PC-3 (cell line): ENCODE measurements at regions not wholly inside any gene's neighbourhood (a gene's known extent, or its start where the extent isn't known, plus 50 kb on each side); places are given as distances from the start of the nearest gene placed in this dataset.

Experiments
- ATAC-seq: fragments of 200-7000 bp; cut with Tn5 transposase; 2 replicates; pipeline ENCODE4 v1.9.1; 2020; ENCODE audit warnings: mild to moderate bottlenecking, moderate library complexity
- BruUV-seq: library from RNA; stranded (reverse); fragments of 400-500 nt; replicated peaks from 2 replicates; lab custom pipeline; 2021; lab: Mats Ljungman, UMichigan
- CTCF ChIA-PET: fragments of 300-600 bp; sonication (Branson Sonifier 250); formaldehyde crosslinking; loops from one replicate; lab custom pipeline; 2022; ENCODE audit warnings: antibody characterized with exemption; lab: Charles Lee
- POLR2A ChIA-PET: fragments of 300-600 bp; sonication (Branson Sonifier 250); formaldehyde crosslinking; loops from one replicate; lab custom pipeline; 2022; ENCODE audit warnings: antibody characterized with exemption; ENCODE audit not compliant: unreplicated experiment; lab: Charles Lee
- DNase-seq: peaks from one replicate; pipeline ENCODE4 v3.0.0-alpha.2; 2015
- H2AFZ ChIP-seq: fragments of 300-600 bp; sonication (generic); 2 replicates; pipeline ENCODE4 v1.6.0; 2016; ENCODE audit warnings: antibody characterized with exemption, low read length
- H3F3A ChIP-seq: fragments of 300-600 bp; sonication (generic); one replicate; pipeline ENCODE4 v1.6.0; 2017; ENCODE audit warnings: antibody characterized with exemption, low read length, control low read depth, mild to moderate bottlenecking; ENCODE audit not compliant: unreplicated experiment
- H3K27ac ChIP-seq: fragments of 300-600 bp; sonication (generic); 2 replicates; pipeline ENCODE4 v1.5.1; 2016; ENCODE audit warnings: mild to moderate bottlenecking, low read length
- H3K27me3 ChIP-seq: fragments of 300-600 bp; sonication (generic); 2 replicates; pipeline ENCODE4 v1.6.1; 2016; ENCODE audit warnings: low read length, mixed read lengths
- H3K36me3 ChIP-seq: fragments of 300-600 bp; sonication (generic); 2 replicates; pipeline ENCODE4 v1.6.1; 2016; ENCODE audit warnings: low read depth, mixed run types, low read length, mixed read lengths
- H3K4me1 ChIP-seq: fragments of 300-600 bp; sonication (generic); 2 replicates; pipeline ENCODE4 v1.5.1; 2016; ENCODE audit warnings: low read length; ENCODE audit not compliant: insufficient read depth
- H3K4me2 ChIP-seq: fragments of 300-600 bp; sonication (generic); 2 replicates; pipeline ENCODE4 v1.6.0; 2016; ENCODE audit warnings: low read length
- H3K4me3 ChIP-seq: fragments of 300-600 bp; sonication (generic); 2 replicates; pipeline ENCODE4 v1.5.1; 2016; ENCODE audit warnings: mild to moderate bottlenecking, low read length, mixed read lengths
- H3K79me2 ChIP-seq: fragments of 300-600 bp; sonication (generic); 2 replicates; pipeline ENCODE4 v1.6.1; 2017; ENCODE audit warnings: low read length, mixed read lengths
- H3K9ac ChIP-seq: fragments of 300-600 bp; sonication (generic); 2 replicates; pipeline ENCODE4 v1.6.0; 2016; ENCODE audit warnings: mild to moderate bottlenecking, low read length
- H3K9me2 ChIP-seq: fragments of 300-600 bp; sonication (generic); replicated peaks from 2 replicates; pipeline ENCODE4 v1.6.1; 2016; ENCODE audit warnings: mixed run types, low read length, mixed read lengths
- H3K9me3 ChIP-seq: fragments of 300-600 bp; sonication (generic); 2 replicates; pipeline ENCODE4 v1.6.1; 2016; ENCODE audit warnings: low read length, mixed read lengths
- H4K20me1 ChIP-seq: fragments of 300-600 bp; sonication (generic); 2 replicates; pipeline ENCODE4 v1.6.1; 2016; ENCODE audit warnings: low read length, mixed read lengths
- EZH2 ChIP-seq: fragments of 300-600 bp; sonication (generic); IDR thresholded peaks from one replicate; pipeline ENCODE4 v1.6.1; 2017; ENCODE audit warnings: antibody characterized with exemption, mild to moderate bottlenecking, low read length; ENCODE audit not compliant: unreplicated experiment
- EZH2phosphoT487 ChIP-seq: fragments of 300-600 bp; sonication (generic); IDR thresholded peaks from 2 replicates; pipeline ENCODE4 v1.6.1; 2018; ENCODE audit warnings: mild to moderate bottlenecking, antibody characterized with exemption, low read length, borderline replicate concordance
- intact Hi-C: fragments of 100-400 bp; cut with micrococcal nuclease; formaldehyde crosslinking; loops from 2 replicates; pipeline ENCODE4 v1.9.0; 2023
- TF ChIP-seq, protein P1 (sequence below): fragments of 300-600 bp; sonication (generic); conservative IDR thresholded peaks from 2 replicates; pipeline ENCODE4 v1.5.1; 2017; ENCODE audit warnings: antibody characterized with exemption, low read depth, mild to moderate bottlenecking, low read length

DNA sequence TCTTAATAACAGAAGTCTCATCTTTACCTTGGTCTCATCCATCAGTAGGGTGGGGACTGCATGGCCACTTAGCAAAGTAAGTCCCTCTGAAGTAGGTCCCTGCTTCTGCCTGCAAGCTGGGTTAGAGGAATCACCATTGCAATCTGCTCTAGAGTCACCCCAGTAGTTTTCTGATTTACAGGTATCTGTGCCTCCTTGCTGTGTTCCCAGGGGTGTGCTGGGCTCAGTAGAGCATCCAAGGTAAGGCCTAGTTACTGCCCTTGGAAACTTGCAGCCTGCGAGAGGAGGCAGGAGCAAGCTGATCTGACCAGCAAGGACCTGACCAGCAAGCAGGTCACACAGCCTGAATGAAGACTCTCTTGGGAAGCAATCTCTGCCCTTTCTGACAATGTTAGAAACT, 160.8 kb upstream of the GSC start:
- Histone ChIP-seq H3K4me2 (no peak overlapping the region), H3K27ac (no peak overlapping the region), H2AFZ (no peak overlapping the region), H4K20me1 (no peaks in the 10 kb centered on the region), H3K27me3 (peaks cover 49% of the 10 kb centered on the region), H3K4me1 (no peaks in the 10 kb centered on the region), H3K4me3 (no peak overlapping the region), H3K36me3 (no peaks in the 10 kb centered on the region), H3K9me3 (no peaks in the 10 kb centered on the region), H3F3A (no peaks in the 10 kb centered on the region), H3K9ac (no peak overlapping the region), H3K9me2 (no peaks in the 10 kb centered on the region), H3K79me2 (no peaks in the 10 kb centered on the region)
- TF ChIP-seq, protein P1, sequence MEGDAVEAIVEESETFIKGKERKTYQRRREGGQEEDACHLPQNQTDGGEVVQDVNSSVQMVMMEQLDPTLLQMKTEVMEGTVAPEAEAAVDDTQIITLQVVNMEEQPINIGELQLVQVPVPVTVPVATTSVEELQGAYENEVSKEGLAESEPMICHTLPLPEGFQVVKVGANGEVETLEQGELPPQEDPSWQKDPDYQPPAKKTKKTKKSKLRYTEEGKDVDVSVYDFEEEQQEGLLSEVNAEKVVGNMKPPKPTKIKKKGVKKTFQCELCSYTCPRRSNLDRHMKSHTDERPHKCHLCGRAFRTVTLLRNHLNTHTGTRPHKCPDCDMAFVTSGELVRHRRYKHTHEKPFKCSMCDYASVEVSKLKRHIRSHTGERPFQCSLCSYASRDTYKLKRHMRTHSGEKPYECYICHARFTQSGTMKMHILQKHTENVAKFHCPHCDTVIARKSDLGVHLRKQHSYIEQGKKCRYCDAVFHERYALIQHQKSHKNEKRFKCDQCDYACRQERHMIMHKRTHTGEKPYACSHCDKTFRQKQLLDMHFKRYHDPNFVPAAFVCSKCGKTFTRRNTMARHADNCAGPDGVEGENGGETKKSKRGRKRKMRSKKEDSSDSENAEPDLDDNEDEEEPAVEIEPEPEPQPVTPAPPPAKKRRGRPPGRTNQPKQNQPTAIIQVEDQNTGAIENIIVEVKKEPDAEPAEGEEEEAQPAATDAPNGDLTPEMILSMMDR, result no peak
- TF ChIP-seq EZH2, result no peak
- TF ChIP-seq EZH2phosphoT487, result no peak
- CTCF ChIA-PET, result no interaction called here
- POLR2A ChIA-PET, result no interaction called here
- no peak for DNase-seq
- intact Hi-C loops, result no loop called here
- BruUV-seq, result no TSS peak
- no peak for ATAC-seq

DNA sequence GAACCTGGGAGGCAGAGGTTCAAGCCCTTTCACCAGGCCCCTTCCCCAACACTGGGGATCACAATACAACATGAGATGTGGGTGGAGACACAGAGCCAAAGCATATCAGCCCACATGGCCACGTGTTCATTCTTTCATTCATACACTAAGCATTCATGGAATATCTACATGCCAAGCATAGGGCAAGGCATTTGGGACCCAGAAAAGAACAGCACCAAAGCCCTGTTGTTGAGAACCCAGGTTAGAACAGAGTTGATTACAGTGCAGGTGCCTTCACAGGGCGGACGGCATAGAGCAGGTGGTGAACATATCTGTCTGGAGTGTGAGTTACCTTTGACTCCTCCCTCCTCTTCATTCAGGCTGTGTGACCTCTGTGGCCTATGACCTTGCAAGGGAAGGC, 159.4 kb upstream of the GSC start:
- intact Hi-C loops, result no loop called here
- CTCF ChIA-PET, result no interaction called here
- Histone ChIP-seq H3F3A (no peaks in the 10 kb centered on the region), H3K36me3 (no peaks in the 10 kb centered on the region), H3K9me3 (no peaks in the 10 kb centered on the region), H3K9ac (no peak overlapping the region), H4K20me1 (no peaks in the 10 kb centered on the region), H3K9me2 (no peaks in the 10 kb centered on the region), H3K4me3 (no peak overlapping the region), H3K27me3 (peaks cover 36% of the 10 kb centered on the region), H3K4me1 (no peaks in the 10 kb centered on the region), H3K4me2 (no peak overlapping the region), H3K27ac (no peak overlapping the region), H2AFZ (no peak overlapping the region), H3K79me2 (no peaks in the 10 kb centered on the region)
- BruUV-seq, result no TSS peak
- ATAC-seq (no peak), DNase-seq (no peak)
- POLR2A ChIA-PET, result no interaction called here
- TF ChIP-seq EZH2phosphoT487, result no peak
- TF ChIP-seq EZH2, result no peak
- TF ChIP-seq, protein P1, result no peak

DNA sequence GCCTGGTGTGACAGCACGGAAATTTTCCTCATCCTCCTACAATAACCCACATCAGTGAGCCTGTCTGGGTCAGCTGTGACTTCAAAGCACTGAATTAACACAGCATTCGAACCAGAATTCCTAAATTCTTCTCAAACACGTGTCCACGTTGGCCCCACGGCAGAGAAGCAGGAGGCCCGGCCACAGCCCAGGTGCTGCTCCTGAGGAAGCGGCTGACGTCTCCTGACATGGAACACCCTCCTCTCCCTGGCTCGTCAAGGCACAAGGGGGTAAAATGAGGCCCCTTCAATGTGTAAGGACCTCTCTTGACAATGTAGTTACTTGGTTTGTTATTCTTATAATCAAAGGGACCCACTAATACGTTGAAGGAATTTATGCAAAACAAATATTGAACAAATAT, 156.3 kb upstream of the GSC start:
- Histone ChIP-seq H3K27me3 (peaks cover 4% of the 10 kb centered on the region; the same call in 1 of the 2 replicates), H3K4me3 (no peak overlapping the region), H3K9me2 (no peaks in the 10 kb centered on the region), H3K4me1 (no peaks in the 10 kb centered on the region), H3K4me2 (no peak overlapping the region), H3K79me2 (no peaks in the 10 kb centered on the region), H4K20me1 (no peaks in the 10 kb centered on the region), H3F3A (no peaks in the 10 kb centered on the region), H3K9me3 (no peaks in the 10 kb centered on the region), H3K9ac (no peak overlapping the region), H3K36me3 (no peaks in the 10 kb centered on the region), H2AFZ (no peak overlapping the region), H3K27ac (no peak overlapping the region)
- DNase-seq (no peak), ATAC-seq (no peak)
- ChIA-PET POLR2A (no interaction called here), CTCF (no interaction called here)
- intact Hi-C loops, result no loop called here
- TF ChIP-seq EZH2phosphoT487 (no peak), EZH2 (no peak)
- TF ChIP-seq, protein P1, result no peak
- no TSS peak for BruUV-seq
